ENCODE measurements at regions not wholly inside any gene's neighbourhood (a gene's known extent, or its start where the extent isn't known, plus 50 kb on each side); places are given as distances from the start of the nearest gene placed in this dataset.

DNA sequence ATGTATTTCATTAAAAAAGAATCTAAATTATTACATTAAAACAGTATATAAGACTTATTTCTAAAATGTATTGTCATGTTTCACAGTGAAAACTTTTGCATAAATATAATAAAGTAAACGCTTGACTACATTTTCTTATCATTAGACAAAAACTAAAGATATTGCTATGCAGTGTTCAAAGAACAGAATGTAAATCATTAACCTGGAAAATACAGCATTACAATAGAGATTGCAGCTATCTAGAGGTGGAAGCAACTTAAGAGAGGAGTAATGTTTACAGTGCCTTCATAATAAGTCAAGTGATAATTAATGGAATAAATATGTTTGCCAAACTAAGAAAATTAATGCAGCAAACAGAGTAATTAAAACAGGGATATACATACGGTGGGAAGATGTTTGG is 940.9 kb downstream of the FSTL5 start:
- TF ChIP-seq, protein P1, sequence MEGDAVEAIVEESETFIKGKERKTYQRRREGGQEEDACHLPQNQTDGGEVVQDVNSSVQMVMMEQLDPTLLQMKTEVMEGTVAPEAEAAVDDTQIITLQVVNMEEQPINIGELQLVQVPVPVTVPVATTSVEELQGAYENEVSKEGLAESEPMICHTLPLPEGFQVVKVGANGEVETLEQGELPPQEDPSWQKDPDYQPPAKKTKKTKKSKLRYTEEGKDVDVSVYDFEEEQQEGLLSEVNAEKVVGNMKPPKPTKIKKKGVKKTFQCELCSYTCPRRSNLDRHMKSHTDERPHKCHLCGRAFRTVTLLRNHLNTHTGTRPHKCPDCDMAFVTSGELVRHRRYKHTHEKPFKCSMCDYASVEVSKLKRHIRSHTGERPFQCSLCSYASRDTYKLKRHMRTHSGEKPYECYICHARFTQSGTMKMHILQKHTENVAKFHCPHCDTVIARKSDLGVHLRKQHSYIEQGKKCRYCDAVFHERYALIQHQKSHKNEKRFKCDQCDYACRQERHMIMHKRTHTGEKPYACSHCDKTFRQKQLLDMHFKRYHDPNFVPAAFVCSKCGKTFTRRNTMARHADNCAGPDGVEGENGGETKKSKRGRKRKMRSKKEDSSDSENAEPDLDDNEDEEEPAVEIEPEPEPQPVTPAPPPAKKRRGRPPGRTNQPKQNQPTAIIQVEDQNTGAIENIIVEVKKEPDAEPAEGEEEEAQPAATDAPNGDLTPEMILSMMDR (IDR thresholded peaks at IDR 0.05), result no peak
- TF ChIP-seq POLR2A (IDR thresholded peaks at IDR 0.05), result no peak

All from thyroid gland (tissue), 4 donors.